GM13977 (cell line): ENCODE measurements at regions not wholly inside any gene's neighbourhood (a gene's known extent, or its start where the extent isn't known, plus 50 kb on each side); places are given as distances from the start of the nearest gene placed in this dataset.

ENCODE experiments used
- DNase-seq: peaks from one replicate; pipeline ENCODE4 v3.0.0; 2012; ENCODE audit warnings: low spot score
- in situ Hi-C: fragments of 300-500 bp; cut with MboI; formaldehyde crosslinking; loops from one replicate; pipeline ENCODE4 v1.12.0; 2022; ENCODE audit warnings: low sequenced_read_pairs, low pct_unique_long_range_greater_than_20kb, mixed read lengths, inconsistent platforms; ENCODE audit not compliant: unreplicated experiment
- TF ChIP-seq, protein P1 (sequence below): IDR thresholded peaks from 2 replicates; pipeline ENCODE4 v1.5.1; 2012; ENCODE audit warnings: mild to moderate bottlenecking, control low read depth; ENCODE audit not compliant: insufficient read depth; ENCODE audit errors: extremely low read depth, missing control alignments

DNA sequence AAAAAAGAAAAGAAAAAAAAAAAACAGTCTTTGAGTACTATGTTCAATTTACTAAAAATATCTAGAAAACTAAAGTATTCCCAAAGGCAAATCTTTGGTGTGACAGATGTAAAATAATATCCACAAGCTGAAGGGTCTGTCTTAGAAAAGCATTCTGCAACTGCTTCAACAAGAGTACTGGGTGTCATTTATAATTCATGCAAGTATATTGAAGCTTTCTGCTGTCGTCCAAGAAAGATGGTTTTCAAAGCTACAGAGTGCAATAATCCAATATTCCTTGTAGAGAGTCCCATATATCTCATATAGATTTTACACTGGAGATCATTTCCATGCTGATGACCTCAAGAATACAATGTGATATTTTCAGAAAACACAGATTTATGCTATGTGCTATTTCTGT is 90.9 kb upstream of the SUCLG2 start:
- in situ Hi-C loops = no loop called here
- TF ChIP-seq, protein P1, sequence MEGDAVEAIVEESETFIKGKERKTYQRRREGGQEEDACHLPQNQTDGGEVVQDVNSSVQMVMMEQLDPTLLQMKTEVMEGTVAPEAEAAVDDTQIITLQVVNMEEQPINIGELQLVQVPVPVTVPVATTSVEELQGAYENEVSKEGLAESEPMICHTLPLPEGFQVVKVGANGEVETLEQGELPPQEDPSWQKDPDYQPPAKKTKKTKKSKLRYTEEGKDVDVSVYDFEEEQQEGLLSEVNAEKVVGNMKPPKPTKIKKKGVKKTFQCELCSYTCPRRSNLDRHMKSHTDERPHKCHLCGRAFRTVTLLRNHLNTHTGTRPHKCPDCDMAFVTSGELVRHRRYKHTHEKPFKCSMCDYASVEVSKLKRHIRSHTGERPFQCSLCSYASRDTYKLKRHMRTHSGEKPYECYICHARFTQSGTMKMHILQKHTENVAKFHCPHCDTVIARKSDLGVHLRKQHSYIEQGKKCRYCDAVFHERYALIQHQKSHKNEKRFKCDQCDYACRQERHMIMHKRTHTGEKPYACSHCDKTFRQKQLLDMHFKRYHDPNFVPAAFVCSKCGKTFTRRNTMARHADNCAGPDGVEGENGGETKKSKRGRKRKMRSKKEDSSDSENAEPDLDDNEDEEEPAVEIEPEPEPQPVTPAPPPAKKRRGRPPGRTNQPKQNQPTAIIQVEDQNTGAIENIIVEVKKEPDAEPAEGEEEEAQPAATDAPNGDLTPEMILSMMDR = no peak
- DNase-seq = no peak

DNA sequence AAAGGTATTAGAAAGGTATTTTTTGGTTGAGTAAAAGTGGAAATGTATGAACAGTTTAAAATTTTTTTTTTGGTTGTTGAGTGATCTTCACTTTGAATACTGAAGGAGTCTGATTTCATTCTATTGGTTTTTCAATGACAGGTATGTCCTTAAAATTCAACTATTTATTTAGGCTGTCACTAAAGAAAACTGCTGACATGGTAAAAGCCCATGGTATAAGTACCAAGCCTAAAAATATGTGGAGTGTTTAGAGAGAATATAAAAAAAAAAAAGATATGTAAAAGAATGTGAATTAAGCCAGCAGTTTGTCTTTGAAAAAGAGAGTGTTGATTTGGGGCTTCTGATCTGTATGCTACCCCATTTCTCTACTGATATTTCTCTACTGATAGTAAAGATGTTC is 90.3 kb upstream of the SUCLG2 start:
- no peak for DNase-seq
- TF ChIP-seq, protein P1 = no peak
- in situ Hi-C loops = no loop called here

DNA sequence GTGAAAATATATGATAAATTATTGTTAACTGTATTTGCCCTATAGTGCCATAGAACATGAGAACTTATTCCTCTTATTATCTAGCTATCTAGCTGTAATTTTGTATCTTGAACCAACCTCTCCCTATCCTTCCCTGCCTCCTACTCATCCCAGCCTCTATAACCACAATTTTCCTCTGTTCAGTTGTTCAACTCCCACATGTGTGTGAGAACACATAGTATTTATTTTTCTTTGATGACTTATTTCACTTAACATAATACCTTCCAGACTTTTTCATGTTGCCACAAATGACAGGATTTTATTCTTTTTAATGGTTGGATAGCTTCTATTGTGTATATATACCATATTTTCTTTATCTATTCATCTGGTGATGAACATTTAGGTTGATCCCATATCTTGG is 85.4 kb upstream of the SUCLG2 start:
- no peak for DNase-seq
- TF ChIP-seq, protein P1 = no peak
- in situ Hi-C loops = no loop called here

DNA sequence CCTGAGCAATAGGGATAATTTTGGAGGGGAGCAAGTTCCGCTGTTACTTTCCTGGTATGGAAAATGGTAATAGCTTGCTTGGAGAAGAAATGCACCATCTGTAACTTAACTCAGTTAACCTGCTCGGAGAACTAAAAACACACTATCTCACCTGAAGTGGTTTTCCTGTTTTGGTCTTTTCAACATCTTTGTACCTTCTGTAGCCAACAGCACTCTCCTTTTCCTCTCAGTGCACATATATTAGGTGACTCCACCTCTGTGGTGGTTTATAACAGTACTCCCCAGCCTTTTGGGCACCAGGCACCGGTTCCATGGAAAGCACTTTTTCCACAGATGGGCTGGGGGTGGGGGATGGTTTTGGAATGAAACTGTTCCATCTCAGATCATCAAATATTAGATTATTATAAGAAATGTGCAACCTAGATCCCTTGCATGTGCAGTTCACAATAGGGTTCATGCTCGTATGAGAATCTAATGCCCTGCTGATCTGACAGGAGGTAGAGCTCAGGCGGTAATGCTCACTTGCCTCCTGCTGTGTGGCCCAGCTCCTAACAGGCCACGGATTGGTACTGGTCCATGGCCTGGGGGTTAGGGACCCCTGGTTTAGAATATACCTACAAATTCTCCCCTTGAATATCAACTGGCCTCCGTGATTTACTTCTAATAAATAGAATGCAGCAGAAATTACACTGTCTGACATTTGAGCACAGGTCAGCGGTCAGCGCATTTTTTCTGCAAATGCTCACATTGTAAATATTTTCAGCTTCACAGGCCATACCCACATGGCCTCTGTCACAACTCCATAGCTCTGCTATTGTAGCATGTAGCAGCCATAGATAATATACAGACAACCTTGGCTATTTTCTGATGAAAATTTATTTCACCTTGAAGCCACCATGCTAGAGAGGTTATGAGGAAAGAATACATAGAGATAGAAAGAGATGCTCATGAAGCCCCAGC is 83.8 kb upstream of the SUCLG2 start:
- in situ Hi-C loops = no loop called here
- TF ChIP-seq, protein P1 = no peak
- no peak for DNase-seq

DNA sequence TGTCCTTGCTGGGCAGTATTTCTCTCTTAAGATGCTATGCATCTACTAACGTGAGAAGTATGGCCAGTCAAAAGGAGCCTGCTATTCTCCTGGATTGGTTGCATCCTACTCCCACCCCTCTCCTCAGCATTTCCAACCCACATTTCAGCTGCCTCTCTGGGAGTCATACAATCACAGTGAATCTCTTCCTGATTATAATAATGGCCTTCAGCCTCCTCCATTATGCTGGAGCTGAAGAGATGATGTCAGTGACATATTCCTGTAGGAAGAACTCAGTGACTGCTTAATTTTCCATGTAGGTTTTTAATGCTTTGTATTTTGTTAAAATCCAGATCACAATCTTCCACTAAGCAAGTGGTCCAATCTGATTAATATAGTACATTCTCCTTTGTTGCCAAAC is 82.7 kb upstream of the SUCLG2 start:
- in situ Hi-C loops = no loop called here
- TF ChIP-seq, protein P1 = no peak
- no peak for DNase-seq

DNA sequence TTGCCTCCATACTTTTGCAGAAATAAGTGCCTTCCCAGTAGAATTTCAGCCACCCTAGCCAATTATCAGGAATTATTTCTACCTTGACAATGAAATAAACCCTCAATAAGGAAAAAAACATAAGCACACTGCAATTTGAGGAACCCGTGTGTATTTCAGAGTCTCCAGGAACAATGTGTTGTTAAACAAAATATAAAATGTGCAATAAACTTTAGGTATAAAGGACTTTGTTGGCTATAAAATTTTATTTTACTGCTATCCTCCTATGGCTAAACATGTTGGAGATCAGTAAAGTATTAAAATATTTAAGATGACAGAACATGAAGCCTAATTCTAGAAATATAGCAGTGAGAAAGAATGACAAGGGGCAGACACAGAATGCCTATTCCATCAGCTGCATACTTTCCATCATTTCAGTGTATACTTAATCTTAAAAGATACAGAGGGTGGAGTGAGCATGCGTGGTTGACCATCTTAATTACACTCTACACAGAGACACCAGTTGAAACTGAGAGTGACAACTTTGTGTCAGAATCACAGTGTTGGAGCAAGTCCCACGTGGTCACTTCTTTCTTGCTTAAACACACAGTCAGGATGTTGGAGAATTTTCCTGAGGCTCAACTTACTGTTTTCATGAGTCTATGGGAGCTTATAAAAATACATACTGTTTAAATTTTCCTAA is 79.0 kb upstream of the SUCLG2 start:
- in situ Hi-C loops = no loop called here
- TF ChIP-seq, protein P1 = no peak
- DNase-seq = no peak
